MM.1S (cell line): ENCODE measurements at regions not wholly inside any gene's neighbourhood (a gene's known extent, or its start where the extent isn't known, plus 50 kb on each side); places are given as distances from the start of the nearest gene placed in this dataset.

Experiments used
- DNase-seq: peaks from one replicate; pipeline ENCODE4 v3.0.0-alpha.2; 2015
- H2AFZ ChIP-seq: fragments of 300-600 bp; sonication (generic); 2 replicates; pipeline ENCODE4 v1.6.0; 2016; ENCODE audit warnings: antibody characterized with exemption, low read length
- H3F3A ChIP-seq: fragments of 300-600 bp; sonication (generic); 2 replicates; pipeline ENCODE4 v1.6.1; 2016; ENCODE audit warnings: mild to moderate bottlenecking, antibody characterized with exemption, low read length, moderate library complexity, mixed read lengths; ENCODE audit not compliant: insufficient read depth
- H3K27ac ChIP-seq: fragments of 300-600 bp; sonication (generic); 2 replicates; pipeline ENCODE4 v1.5.1; 2016; ENCODE audit warnings: mild to moderate bottlenecking, low read length
- H3K27me3 ChIP-seq: fragments of 300-600 bp; sonication (generic); replicated peaks from 2 replicates; pipeline ENCODE4 v1.6.0; 2016; ENCODE audit warnings: low read length; ENCODE audit not compliant: insufficient read depth
- H3K36me3 ChIP-seq: fragments of 300-600 bp; sonication (generic); replicated peaks from 2 replicates; pipeline ENCODE4 v1.6.1; 2016; ENCODE audit warnings: mild to moderate bottlenecking, low read length, mixed read lengths; ENCODE audit not compliant: insufficient read depth
- H3K4me1 ChIP-seq: fragments of 300-600 bp; sonication (generic); 2 replicates; pipeline ENCODE4 v1.6.1; 2016; ENCODE audit warnings: low read length, mixed read lengths
- H3K4me2 ChIP-seq: fragments of 300-600 bp; sonication (generic); 2 replicates; pipeline ENCODE4 v1.6.0; 2016; ENCODE audit warnings: low read depth, low read length
- H3K4me3 ChIP-seq: fragments of 300-600 bp; sonication (generic); 2 replicates; pipeline ENCODE4 v1.5.1; 2016; ENCODE audit warnings: low read length, mixed read lengths
- H3K79me2 ChIP-seq: fragments of 300-600 bp; sonication (generic); 2 replicates; pipeline ENCODE4 v1.6.1; 2016; ENCODE audit warnings: mixed run types, low read length, mixed read lengths
- H3K9ac ChIP-seq: fragments of 300-600 bp; sonication (generic); 2 replicates; pipeline ENCODE4 v1.6.1; 2016; ENCODE audit warnings: low read length, mixed read lengths
- H3K9me2 ChIP-seq: fragments of 300-600 bp; sonication (generic); replicated peaks from 2 replicates; pipeline ENCODE4 v1.6.1; 2016; ENCODE audit warnings: mild to moderate bottlenecking, low read length, mixed read lengths; ENCODE audit not compliant: insufficient read depth
- H3K9me3 ChIP-seq: fragments of 300-600 bp; sonication (generic); replicated peaks from 2 replicates; pipeline ENCODE4 v1.6.1; 2016; ENCODE audit warnings: mild to moderate bottlenecking, low read length, mixed read lengths; ENCODE audit not compliant: insufficient read depth
- H4K20me1 ChIP-seq: fragments of 300-600 bp; sonication (generic); 2 replicates; pipeline ENCODE4 v1.6.1; 2016; ENCODE audit warnings: mild to moderate bottlenecking, low read length, moderate library complexity, mixed read lengths; ENCODE audit not compliant: insufficient read depth
- CTCF ChIP-seq: fragments of 300-600 bp; sonication (generic); IDR thresholded peaks from 2 replicates; pipeline ENCODE4 v1.5.1; 2016; ENCODE audit warnings: antibody characterized with exemption, low read length, mixed read lengths
- EZH2 ChIP-seq: fragments of 300-600 bp; sonication (generic); optimal IDR thresholded peaks from 2 replicates; pipeline ENCODE3; 2017; ENCODE audit warnings: low read depth, mild to moderate bottlenecking, antibody characterized with exemption, low read length, mixed read lengths
- EZH2phosphoT487 ChIP-seq: fragments of 300-600 bp; sonication (generic); IDR thresholded peaks from 2 replicates; pipeline ENCODE4 v1.6.1; 2018; ENCODE audit warnings: antibody characterized with exemption, low read length

GRCh38 chr11:134566311-134566710, 154.3 kb upstream of the B3GAT1 start:
- H4K20me1 ChIP-seq, result no peaks in the 10 kb centered on the region

GRCh38 chr11:134565343-134565891, 153.4 kb upstream of the B3GAT1 start:
- H3K9ac ChIP-seq, result no peak overlapping the region

More at GRCh38 chr11:134566311-134566710, 154.3 kb upstream of the B3GAT1 start:
- no peaks in the 10 kb centered on the region for H3K79me2 ChIP-seq
- TF ChIP-seq EZH2phosphoT487 (no peak), CTCF (no peak), EZH2 (no peak)
- H3K9me2 ChIP-seq, result no peaks in the 10 kb centered on the region
- H3K27ac ChIP-seq, result no peak overlapping the region
- no peaks in the 10 kb centered on the region for H3K9me3 ChIP-seq
- no peak overlapping the region for H3K4me3 ChIP-seq
- no peak overlapping the region for H3K4me2 ChIP-seq
- H2AFZ ChIP-seq, result no peak overlapping the region
- no peaks in the 10 kb centered on the region for H3K4me1 ChIP-seq
- no peak for DNase-seq
- no peak overlapping the region for H3K9ac ChIP-seq
- H3F3A ChIP-seq, result no peaks in the 10 kb centered on the region
- no peaks in the 10 kb centered on the region for H3K27me3 ChIP-seq
- H3K36me3 ChIP-seq, result no peaks in the 10 kb centered on the region

GRCh38 chr11:134564472-134565200, 152.6 kb upstream of the B3GAT1 start:
- Histone ChIP-seq H3K79me2 (no peaks in the 10 kb centered on the region), H3K36me3 (no peaks in the 10 kb centered on the region), H3K27ac (no peak overlapping the region), H3K4me3 (no peak overlapping the region), H3K9me2 (no peaks in the 10 kb centered on the region), H3K9me3 (no peaks in the 10 kb centered on the region), H3K9ac (no peak overlapping the region), H3K27me3 (no peaks in the 10 kb centered on the region), H3K4me1 (no peaks in the 10 kb centered on the region), H4K20me1 (no peaks in the 10 kb centered on the region), H2AFZ (no peak overlapping the region), H3F3A (no peaks in the 10 kb centered on the region), H3K4me2 (no peak overlapping the region)
- TF ChIP-seq EZH2phosphoT487, result no peak
- no peak for TF ChIP-seq EZH2
- TF ChIP-seq CTCF, result no peak
- no peak for DNase-seq

More at GRCh38 chr11:134565343-134565891, 153.4 kb upstream of the B3GAT1 start:
- no peak for DNase-seq
- H4K20me1 ChIP-seq, result no peaks in the 10 kb centered on the region
- no peaks in the 10 kb centered on the region for H3K4me1 ChIP-seq
- no peak overlapping the region for H3K4me2 ChIP-seq
- H3K27ac ChIP-seq, result no peak overlapping the region
- H2AFZ ChIP-seq, result no peak overlapping the region
- no peaks in the 10 kb centered on the region for H3F3A ChIP-seq
- H3K9me2 ChIP-seq, result no peaks in the 10 kb centered on the region
- no peaks in the 10 kb centered on the region for H3K79me2 ChIP-seq
- no peaks in the 10 kb centered on the region for H3K27me3 ChIP-seq
- no peak for TF ChIP-seq CTCF
- no peak for TF ChIP-seq EZH2phosphoT487
- H3K36me3 ChIP-seq, result no peaks in the 10 kb centered on the region
- H3K4me3 ChIP-seq, result no peak overlapping the region
- no peaks in the 10 kb centered on the region for H3K9me3 ChIP-seq
